IMR-90 (cell line): ENCODE measurements at regions not wholly inside any gene's neighbourhood (a gene's known extent, or its start where the extent isn't known, plus 50 kb on each side); places are given as distances from the start of the nearest gene placed in this dataset.

ENCODE experiments used
- ATAC-seq: fragments of 200-7000 bp; cut with Tn5 transposase; 2 replicates; pipeline ENCODE4 v1.9.1; 2020; ENCODE audit warnings: low read depth, mild to moderate bottlenecking, moderate library complexity
- BruUV-seq: library from RNA; stranded (reverse); fragments of 400-500 nt; replicated peaks from 2 replicates; lab custom pipeline; 2021; lab: Mats Ljungman, UMichigan
- CTCF ChIA-PET: fragments of 300-600 bp; formaldehyde crosslinking; extraction: SDS; loops from one replicate; lab custom pipeline; 2021; ENCODE audit warnings: antibody characterized with exemption; lab: Yijun Ruan, JAX
- POLR2A ChIA-PET: fragments of 300-600 bp; sonication (Branson Sonifier 250); formaldehyde crosslinking; loops from one replicate; lab custom pipeline; 2022; ENCODE audit warnings: antibody characterized with exemption; ENCODE audit not compliant: unreplicated experiment; lab: Charles Lee
- DNase-seq: peaks from one replicate; pipeline ENCODE4 v3.0.0; 2013
- H2AFZ ChIP-seq: replicated peaks from 2 replicates; pipeline ENCODE3; 2013; ENCODE audit warnings: low read length, mild to moderate bottlenecking; ENCODE audit not compliant: poor library complexity
- H2AK5ac ChIP-seq: 2 replicates; pipeline ENCODE4 v1.6.1; 2013; ENCODE audit warnings: low read depth, low read length, inconsistent platforms
- H2AK9ac ChIP-seq: replicated peaks from 2 replicates; pipeline ENCODE3; 2013; ENCODE audit warnings: mild to moderate bottlenecking, low read depth, low read length, moderate library complexity; ENCODE audit not compliant: poor library complexity
- H2BK120ac ChIP-seq: 2 replicates; pipeline ENCODE4 v1.6.1; 2013; ENCODE audit warnings: low read depth, low read length, inconsistent platforms
- H2BK15ac ChIP-seq: 3 replicates; pipeline ENCODE4 v1.6.1; 2013; ENCODE audit warnings: low read depth, low read length, inconsistent platforms
- H2BK20ac ChIP-seq: 2 replicates; pipeline ENCODE4 v1.6.1; 2013; ENCODE audit warnings: low read depth, mild to moderate bottlenecking, inconsistent platforms, low read length, moderate library complexity
- H2BK5ac ChIP-seq: 2 replicates; pipeline ENCODE4 v1.6.1; 2013; ENCODE audit warnings: mild to moderate bottlenecking, low read depth, low read length, inconsistent platforms; ENCODE audit not compliant: poor library complexity, severe bottlenecking
- H3K14ac ChIP-seq: replicated peaks from 2 replicates; pipeline ENCODE4 v1.6.1; 2013; ENCODE audit warnings: low read depth, low read length, inconsistent platforms
- H3K18ac ChIP-seq: 2 replicates; pipeline ENCODE4 v1.6.1; 2013; ENCODE audit warnings: low read depth, low read length, control low read depth
- H3K23ac ChIP-seq: 2 replicates; pipeline ENCODE4 v1.6.1; 2013; ENCODE audit warnings: low read depth, low read length, inconsistent platforms
- H3K27ac ChIP-seq: 2 replicates; pipeline ENCODE4 v1.5.1; 2013; ENCODE audit warnings: mild to moderate bottlenecking, control low read depth, low read length; ENCODE audit not compliant: insufficient read depth
- H3K27me3 ChIP-seq: 2 replicates; pipeline ENCODE4 v1.6.1; 2013; ENCODE audit warnings: low read length; ENCODE audit not compliant: control insufficient read depth, insufficient read depth
- H3K36me3 ChIP-seq: 2 replicates; pipeline ENCODE4 v1.6.1; 2013; ENCODE audit warnings: low read length, mixed read lengths; ENCODE audit not compliant: control insufficient read depth, insufficient read depth
- H3K4ac ChIP-seq: 2 replicates; pipeline ENCODE4 v1.6.1; 2013; ENCODE audit warnings: low read depth, low read length, inconsistent platforms
- H3K4me1 ChIP-seq: 2 replicates; pipeline ENCODE4 v1.6.1; 2013; ENCODE audit warnings: low read length, mixed read lengths; ENCODE audit not compliant: control insufficient read depth, insufficient read depth
- H3K4me2 ChIP-seq: 2 replicates; pipeline ENCODE4 v1.6.1; 2013; ENCODE audit warnings: low read depth, mild to moderate bottlenecking, control low read depth, low read length, moderate library complexity
- H3K4me3 ChIP-seq: 2 replicates; pipeline ENCODE4 v1.5.1; 2013; ENCODE audit warnings: low read depth, mild to moderate bottlenecking, control low read depth, low read length, moderate library complexity; ENCODE audit not compliant: insufficient read depth
- H3K56ac ChIP-seq: 2 replicates; pipeline ENCODE4 v1.6.1; 2013; ENCODE audit warnings: low read length, inconsistent platforms; ENCODE audit not compliant: insufficient read depth; ENCODE audit errors: extremely low read depth
- H3K79me1 ChIP-seq, 2 experiments: 2 replicates each; pipeline ENCODE4 v1.6.1; 2013; ENCODE audit warnings: low read length in 2 of 2, inconsistent platforms in 1 of 2, low read depth in 1 of 2
- H3K9ac ChIP-seq: 2 replicates; pipeline ENCODE4 v1.6.1; 2013; ENCODE audit warnings: low read depth, low read length, control low read depth
- H3K9me1 ChIP-seq: 2 replicates; pipeline ENCODE4 v1.6.1; 2013; ENCODE audit warnings: low read length, inconsistent platforms; ENCODE audit not compliant: insufficient read depth
- H3K9me3 ChIP-seq: 2 replicates; pipeline ENCODE4 v1.6.1; 2013; ENCODE audit warnings: low read length; ENCODE audit not compliant: control insufficient read depth, insufficient read depth
- H4K20me1 ChIP-seq: 2 replicates; pipeline ENCODE4 v1.6.1; 2013; ENCODE audit warnings: low read length, inconsistent platforms; ENCODE audit not compliant: insufficient read depth
- H4K5ac ChIP-seq: 2 replicates; pipeline ENCODE4 v1.6.1; 2013; ENCODE audit warnings: mild to moderate bottlenecking, low read depth, low read length, control low read depth
- H4K8ac ChIP-seq, 2 experiments: 2 replicates each; pipeline ENCODE4 v1.6.1; 2013; ENCODE audit warnings: low read depth in 2 of 2, low read length in 2 of 2, control low read depth in 1 of 2, inconsistent platforms in 1 of 2
- H4K91ac ChIP-seq: 2 replicates; pipeline ENCODE4 v1.6.1; 2013; ENCODE audit warnings: low read depth, low read length, inconsistent platforms; ENCODE audit not compliant: insufficient read depth
- BHLHE40 ChIP-seq: fragments of 150-350 bp; IDR thresholded peaks from 2 replicates; pipeline ENCODE4 v1.6.1; 2016; ENCODE audit warnings: mild to moderate bottlenecking, low read depth, low read length
- CEBPB ChIP-seq: IDR thresholded peaks from 2 replicates; pipeline ENCODE4 v1.6.1; 2012; ENCODE audit warnings: low read depth, low read length, improper control_type of control experiment
- CHD1 ChIP-seq: IDR thresholded peaks from 2 replicates; pipeline ENCODE4 v1.6.1; 2012; ENCODE audit warnings: low read depth, low read length, improper control_type of control experiment
- CTCF ChIP-seq: conservative IDR thresholded peaks from 2 replicates; pipeline ENCODE4 v1.5.1; 2012; ENCODE audit warnings: mild to moderate bottlenecking, low read depth, low read length, improper control_type of control experiment
- ELK1 ChIP-seq: fragments of 150-350 bp; IDR thresholded peaks from 2 replicates; pipeline ENCODE4 v1.6.1; 2016; ENCODE audit warnings: low read depth, mild to moderate bottlenecking, low read length, moderate library complexity, borderline replicate concordance
- FOS ChIP-seq: fragments of 150-350 bp; IDR thresholded peaks from 2 replicates; pipeline ENCODE4 v1.6.1; 2016; ENCODE audit warnings: low read depth, low read length
- MAFK ChIP-seq: IDR thresholded peaks from 2 replicates; pipeline ENCODE4 v1.6.1; 2012; ENCODE audit warnings: low read depth, low read length, improper control_type of control experiment
- MAZ ChIP-seq: IDR thresholded peaks from 2 replicates; pipeline ENCODE4 v1.6.1; 2012; ENCODE audit warnings: low read depth, mild to moderate bottlenecking, low read length, improper control_type of control experiment, moderate library complexity, borderline replicate concordance
- MXI1 ChIP-seq: IDR thresholded peaks from 2 replicates; pipeline ENCODE4 v1.6.1; 2012; ENCODE audit warnings: low read depth, mild to moderate bottlenecking, low read length, moderate library complexity, borderline replicate concordance
- NFE2L2 ChIP-seq: fragments of 150-350 bp; IDR thresholded peaks from 2 replicates; pipeline ENCODE4 v1.6.1; 2016; ENCODE audit warnings: low read depth, mild to moderate bottlenecking, low read length
- POLR2A ChIP-seq: IDR thresholded peaks from 2 replicates; pipeline ENCODE4 v1.6.1; 2012; ENCODE audit warnings: mild to moderate bottlenecking, low read depth, low read length
- RAD21 ChIP-seq: IDR thresholded peaks from 2 replicates; pipeline ENCODE4 v1.6.1; 2012; ENCODE audit warnings: low read length, improper control_type of control experiment
- RCOR1 ChIP-seq: IDR thresholded peaks from 2 replicates; pipeline ENCODE4 v1.6.1; 2012; ENCODE audit warnings: mild to moderate bottlenecking, low read length, improper control_type of control experiment; ENCODE audit not compliant: insufficient replicate concordance
- RFX5 ChIP-seq: IDR thresholded peaks from 2 replicates; pipeline ENCODE4 v1.8.0; 2012; ENCODE audit warnings: low read depth, mild to moderate bottlenecking, low read length, moderate library complexity
- SMC3 ChIP-seq: fragments of 150-350 bp; IDR thresholded peaks from 2 replicates; pipeline ENCODE4 v1.6.1; 2016; ENCODE audit warnings: low read depth, mild to moderate bottlenecking, antibody characterized with exemption, low read length, moderate library complexity
- USF2 ChIP-seq: fragments of 150-350 bp; IDR thresholded peaks from 2 replicates; pipeline ENCODE4 v1.6.1; 2017; ENCODE audit warnings: mild to moderate bottlenecking, antibody characterized with exemption, low read length, low read depth
- WGBS, 2 experiments: methylation state at CpG; one replicate each; pipeline versions ENCODE4 v1.1.5 to v1.1.7; 2013; ENCODE audit warnings: missing lambda C conversion rate in 2 of 2; ENCODE audit not compliant: insufficient read length in 1 of 2; ENCODE audit errors: extremely low coverage in 2 of 2; 5-methylcytosine and 5-hydroxymethylcytosine counted together
- dilution Hi-C: fragments of 300-500 bp; cut with HindIII; formaldehyde crosslinking; loops from one replicate; pipeline ENCODE4 v1.14.3; 2018; ENCODE audit warnings: low sequenced_read_pairs; ENCODE audit not compliant: unreplicated experiment
- in situ Hi-C: fragments of 300-500 bp; cut with MboI; formaldehyde crosslinking; loops from 3 replicates; pipeline ENCODE4 v1.14.3; 2019; ENCODE audit warnings: low sequenced_read_pairs, inconsistent platforms, mixed read lengths
- intact Hi-C: fragments of 100-400 bp; cut with micrococcal nuclease; formaldehyde crosslinking; loops from 2 replicates; pipeline ENCODE4 v1.10.0; 2022

- Histone ChIP-seq H3K79me1 (no peaks in the 10 kb centered on the region), H2BK5ac (no peak overlapping the region), H3K9me1 (no peaks in the 10 kb centered on the region), H3K4me2 (no peak overlapping the region), H3K4ac (no peak overlapping the region), H2BK20ac (no peak overlapping the region), H3K23ac (no peak overlapping the region), H4K20me1 (no peaks in the 10 kb centered on the region), H3K4me1 (no peaks in the 10 kb centered on the region), H3K56ac (no peak overlapping the region), H3K36me3 (no peaks in the 10 kb centered on the region), H3K14ac (no peak overlapping the region), H3K9me3 (no peaks in the 10 kb centered on the region), H4K5ac (no peak overlapping the region), H2BK120ac (no peak overlapping the region), H2AFZ (no peak overlapping the region), H4K8ac (no peak overlapping the region), H3K9ac (no peak overlapping the region), H3K27me3 (no peaks in the 10 kb centered on the region), H2BK15ac (no peak overlapping the region), H4K91ac (no peak overlapping the region), H3K4me3 (no peak overlapping the region), H2AK9ac (no peak overlapping the region), H3K18ac (no peak overlapping the region), H2AK5ac (no peak overlapping the region), H3K27ac (no peak overlapping the region)
- no CpG with 5 or more reads among the region's 4 CpGs for WGBS, 2 experiments
- dilution Hi-C loops (no loop called here), in situ Hi-C loops (no loop called here), intact Hi-C loops (no loop called here)
- POLR2A ChIA-PET: no interaction called here
- no peak for ATAC-seq
- no TSS peak for BruUV-seq
- TF ChIP-seq MAZ (no peak), POLR2A (no peak), RCOR1 (no peak), CEBPB (no peak), RAD21 (no peak), CHD1 (no peak), MXI1 (no peak), RFX5 (no peak), FOS (no peak), MAFK (no peak), SMC3 (no peak), BHLHE40 (no peak), NFE2L2 (no peak), ELK1 (no peak), USF2 (no peak), CTCF (no peak)
- CTCF ChIA-PET: no interaction called here
- no peak for DNase-seq
These were observed 158.4 kb upstream of the PIK3R1 start for GRCh38 chr5:68057191-68057590.
